GM19452 (cell line): ENCODE measurements at regions not wholly inside any gene's neighbourhood (a gene's known extent, or its start where the extent isn't known, plus 50 kb on each side); places are given as distances from the start of the nearest gene placed in this dataset.
"Not testable (repeated sequence)": the region's sequence is repeated elsewhere in the genome, so short reads cannot be mapped to it uniquely, and the experiment has no call there.

ENCODE experiments used
- ATAC-seq: cut with Tn5 transposase; IDR thresholded peaks from one replicate; pipeline ENCODE4 v1.9.1; 2021; ENCODE audit not compliant: unreplicated experiment

- not testable (repeated sequence) for ATAC-seq
Observed at GRCh38 chr7:125274742-125275141, 345.1 kb upstream of the POT1 start.

DNA sequence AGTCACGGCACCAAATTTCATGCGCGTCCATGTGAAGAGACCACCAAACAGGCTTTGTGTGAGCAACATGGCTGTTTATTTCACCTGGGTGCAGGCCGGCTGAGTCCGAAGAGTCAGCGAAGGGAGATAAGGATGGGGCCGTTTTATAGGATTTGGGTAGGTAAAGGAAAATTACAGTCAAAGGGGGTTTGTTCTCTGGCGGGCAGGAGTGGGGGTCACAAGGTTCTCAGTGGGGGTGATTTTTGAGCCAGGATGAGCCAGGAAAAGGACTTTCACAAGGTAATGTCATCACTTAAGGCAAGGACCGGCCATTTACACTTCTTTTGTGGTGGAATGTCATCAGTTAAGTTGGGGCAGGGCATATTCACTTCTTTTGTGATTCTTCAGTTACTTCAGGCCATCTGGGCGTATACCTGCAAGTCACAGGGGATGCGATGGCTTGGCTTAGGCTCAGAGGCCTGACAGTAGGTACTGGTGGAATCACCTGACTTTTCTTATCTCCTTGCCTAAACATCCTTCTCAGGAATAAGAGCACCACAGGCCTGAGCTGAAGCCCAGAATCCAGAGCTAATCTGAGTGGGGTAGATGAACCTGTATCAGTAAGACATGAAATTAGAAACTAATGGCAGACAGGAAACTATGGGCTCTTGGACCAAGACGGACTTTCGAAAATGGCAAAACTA is 334.7 kb upstream of the POT1 start:
- ATAC-seq: not testable (repeated sequence)

DNA sequence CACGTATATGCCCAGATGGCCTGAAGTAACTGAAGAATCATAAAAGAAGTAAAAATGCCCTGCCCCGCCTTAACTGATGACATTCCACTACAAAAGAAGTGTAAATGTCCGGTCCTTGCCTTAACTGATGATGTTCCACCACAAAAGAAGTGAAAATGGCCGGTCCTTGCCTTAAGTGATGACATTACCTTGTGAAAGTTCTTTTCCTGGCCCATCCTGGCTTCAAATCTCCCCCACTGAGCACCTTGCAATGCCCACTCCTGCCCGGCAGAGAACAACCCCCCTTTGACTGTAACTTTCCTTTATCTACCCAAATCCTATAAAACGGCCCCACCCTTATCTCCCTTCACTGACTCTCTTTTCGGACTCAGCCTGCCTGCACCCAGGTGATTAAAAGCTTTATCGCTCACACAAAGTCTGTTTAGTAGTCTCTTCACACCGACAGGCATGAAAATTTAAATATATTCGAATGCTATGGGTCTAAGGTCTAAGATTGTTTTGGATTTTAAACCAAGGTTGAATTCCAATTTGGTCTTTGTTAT is 329.3 kb upstream of the POT1 start:
- ATAC-seq: not testable (repeated sequence)

DNA sequence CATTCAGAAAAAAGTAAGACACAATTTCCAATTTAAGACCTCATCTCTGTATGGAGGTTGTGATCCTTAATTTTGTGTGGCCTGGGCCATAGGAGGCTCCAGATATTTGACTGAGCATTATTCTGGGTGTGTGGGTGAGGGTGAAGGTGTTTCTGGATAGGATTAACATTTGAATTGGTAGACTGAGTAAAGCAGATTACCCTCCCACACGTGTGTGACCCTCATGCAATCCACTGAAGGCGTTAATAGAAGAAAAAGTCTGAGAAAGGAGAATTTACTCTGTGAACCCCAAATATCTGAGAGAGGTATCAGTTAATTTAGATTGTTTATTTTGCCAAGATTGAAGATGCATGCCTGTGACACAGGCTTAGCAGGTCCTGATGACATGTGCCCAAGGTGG is 328.0 kb upstream of the POT1 start:
- ATAC-seq: no peak

DNA sequence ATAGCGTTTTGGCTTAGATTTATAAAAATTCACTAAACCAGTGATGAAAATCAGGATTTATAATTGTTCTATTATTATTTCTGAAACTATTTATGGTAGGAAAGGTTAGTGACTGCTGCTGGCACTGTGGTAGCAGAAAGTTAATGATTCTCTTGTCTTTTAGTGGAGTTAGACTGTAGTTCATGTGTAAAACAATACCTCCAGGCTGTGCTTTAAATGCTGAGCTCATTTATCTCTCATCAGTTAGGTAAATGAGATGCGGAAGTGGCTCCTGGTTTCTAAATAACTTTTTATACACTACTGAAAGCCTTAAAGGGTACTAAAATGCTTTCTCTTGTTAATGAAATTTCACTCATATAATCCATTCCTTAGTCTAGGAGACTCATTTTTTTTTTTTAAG is 326.8 kb upstream of the POT1 start:
- ATAC-seq: no peak

- ATAC-seq: no peak
Observed at GRCh38 chr7:125255810-125256209, 326.2 kb upstream of the POT1 start.

- no peak for ATAC-seq
Observed at GRCh38 chr7:125254566-125254965, 324.9 kb upstream of the POT1 start.

- no peak for ATAC-seq
Observed at GRCh38 chr7:125253452-125254190, 324.0 kb upstream of the POT1 start.

DNA sequence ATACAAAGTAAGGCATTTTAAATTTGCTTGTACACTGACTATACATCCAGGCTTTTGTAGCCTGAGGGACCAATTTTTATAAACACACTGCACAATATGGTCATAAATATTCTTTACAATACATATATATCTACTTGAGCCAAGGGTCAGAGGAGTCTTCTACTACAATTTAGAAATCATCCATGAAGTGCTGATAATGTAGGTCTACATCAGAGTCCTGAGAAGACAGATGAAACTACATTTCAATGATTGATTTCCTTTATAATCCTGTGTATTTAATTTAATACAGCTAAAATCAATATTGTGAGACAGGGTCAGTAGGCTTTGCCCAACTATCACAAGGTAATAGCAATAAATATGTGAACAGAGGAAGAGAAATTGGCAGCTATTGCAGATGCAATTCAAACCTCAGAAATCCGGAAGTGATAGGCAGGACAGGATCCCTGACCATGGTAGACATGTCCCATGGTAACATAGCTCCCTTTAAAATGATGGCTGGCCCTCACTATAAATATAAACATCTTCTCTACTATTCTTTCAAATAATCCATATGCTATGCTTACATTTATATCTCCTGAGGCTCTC is 318.0 kb upstream of the POT1 start:
- ATAC-seq: no peak

- no peak for ATAC-seq
Observed at GRCh38 chr7:125246706-125247105, 317.1 kb upstream of the POT1 start.

- no peak for ATAC-seq
Observed at GRCh38 chr7:125241548-125241947, 311.9 kb upstream of the POT1 start.

GRCh38 chr7:125222596-125222995 is 293.0 kb upstream of the POT1 start:
- no peak for ATAC-seq

DNA sequence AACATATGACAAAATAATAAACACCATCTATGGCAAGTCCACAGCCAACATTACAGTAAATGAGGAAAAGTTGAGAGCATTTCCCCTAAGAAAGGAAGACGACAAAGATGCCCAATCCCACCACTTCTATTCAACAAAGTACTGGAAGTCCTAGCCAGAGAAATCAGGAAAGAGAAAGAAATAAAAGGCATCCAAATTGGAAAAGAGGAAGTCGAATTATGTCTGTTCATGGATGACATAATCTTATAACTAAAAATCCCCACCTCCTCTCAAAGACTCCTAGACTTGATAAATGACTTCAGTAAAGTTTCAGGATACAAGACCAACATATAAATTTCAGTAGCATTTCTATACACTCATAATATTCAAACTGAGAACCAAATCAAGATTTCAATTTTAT is 288.5 kb upstream of the POT1 start:
- ATAC-seq: no peak

GRCh38 chr7:125201002-125201401 is 271.4 kb upstream of the POT1 start:
- ATAC-seq: no peak

DNA sequence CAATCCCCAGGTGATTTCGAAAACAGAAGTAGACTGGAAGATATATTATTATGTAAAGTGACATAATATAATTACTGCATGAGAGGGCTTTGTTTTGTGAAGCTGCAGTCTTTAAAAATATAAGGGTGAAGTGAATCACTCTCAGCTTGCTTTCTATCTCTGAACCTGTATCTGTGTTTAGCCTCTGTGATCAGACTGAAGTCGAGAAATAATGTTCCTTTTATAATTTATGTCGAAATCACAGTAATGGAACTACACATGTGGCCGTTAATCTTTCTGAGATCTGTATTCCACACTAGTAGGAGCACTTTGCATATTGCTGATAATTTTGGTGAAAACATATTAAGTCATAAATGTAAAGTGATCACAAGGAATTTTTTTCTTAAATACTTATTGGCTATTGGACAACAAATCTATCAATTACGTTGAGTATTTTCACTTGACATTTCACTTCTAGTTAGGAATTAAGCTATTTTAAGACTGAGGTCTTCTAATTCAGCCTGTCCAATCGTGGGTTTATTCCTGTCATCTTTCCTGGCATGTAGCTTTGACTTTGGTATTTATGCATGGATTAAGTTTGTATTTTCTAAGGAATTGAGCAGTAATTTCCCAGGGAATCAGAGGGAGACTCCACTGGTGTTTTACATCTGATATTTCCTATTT is 268.2 kb upstream of the POT1 start:
- ATAC-seq: no peak

DNA sequence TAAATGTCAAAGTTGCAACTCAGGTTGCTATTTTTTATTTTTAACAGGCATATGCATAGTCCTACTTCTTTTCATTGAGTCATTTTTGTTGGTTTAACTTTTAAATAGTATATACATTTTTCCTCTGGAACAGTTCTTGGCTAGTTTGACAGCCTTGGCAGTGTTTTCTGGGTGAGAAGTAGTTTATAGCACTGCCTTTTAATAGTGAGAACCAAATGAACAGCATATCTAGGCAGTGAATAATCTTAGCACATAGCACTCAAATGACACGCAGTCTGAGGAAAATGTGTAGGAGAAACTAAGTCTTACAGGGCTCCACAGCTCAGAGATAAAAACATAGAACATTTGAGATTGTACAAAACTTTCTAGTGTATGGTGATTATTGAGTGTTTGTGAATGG is 265.5 kb upstream of the POT1 start:
- ATAC-seq: no peak

DNA sequence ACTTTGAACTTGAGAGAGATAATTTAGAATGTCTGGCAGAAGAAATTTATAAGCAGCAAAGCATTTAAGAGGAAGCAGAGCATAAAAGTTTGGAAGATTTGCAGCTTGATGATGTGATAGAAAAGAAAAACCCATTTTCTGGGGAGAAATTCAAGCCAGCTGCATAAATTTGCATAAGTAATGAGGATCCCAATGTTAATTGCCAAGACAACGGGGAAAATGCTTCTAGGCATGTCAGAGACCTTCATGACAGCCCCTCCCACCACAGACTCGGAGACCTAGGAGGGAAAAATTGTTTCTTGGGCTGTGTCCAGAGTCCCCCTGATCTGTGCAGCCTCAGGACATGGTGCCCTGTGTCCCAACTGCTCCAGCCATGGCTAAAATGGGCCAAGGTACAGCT is 263.6 kb upstream of the POT1 start:
- ATAC-seq: no peak

- no peak for ATAC-seq
Observed at GRCh38 chr7:125184801-125185200, 255.2 kb upstream of the POT1 start.

- ATAC-seq: not testable (repeated sequence)
Observed at GRCh38 chr7:125181569-125182267, 252.1 kb upstream of the POT1 start.

GRCh38 chr7:125173571-125173970 is 243.9 kb upstream of the POT1 start:
- no peak for ATAC-seq

DNA sequence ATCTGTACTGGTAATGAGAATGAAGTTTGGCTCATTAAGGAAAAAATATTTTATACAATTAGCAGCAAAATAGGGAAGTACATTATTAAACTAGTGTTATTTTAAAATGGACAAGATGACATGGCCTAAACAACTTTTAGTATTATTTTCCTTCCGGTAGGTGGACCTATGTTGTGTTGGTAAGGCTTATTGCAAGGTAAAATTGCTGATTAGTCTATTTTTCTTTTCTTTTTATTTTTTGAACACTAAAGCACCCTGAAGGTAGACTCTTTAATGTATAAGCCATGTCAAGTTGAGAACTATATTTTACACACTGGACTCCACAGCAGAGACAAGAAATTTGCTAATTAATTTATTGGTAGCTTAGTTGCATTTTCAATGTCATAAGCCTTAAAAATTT is 239.5 kb upstream of the POT1 start:
- ATAC-seq: no peak
